GM19240 (cell line): ENCODE measurements at regions not wholly inside any gene's neighbourhood (a gene's known extent, or its start where the extent isn't known, plus 50 kb on each side); places are given as distances from the start of the nearest gene placed in this dataset.

Experiments used
- DNase-seq: peaks from one replicate; pipeline ENCODE4 v3.0.0; 2011; ENCODE audit warnings: low spot score; ENCODE audit not compliant: insufficient read length

- no peak for DNase-seq
Observed at GRCh38 chr3:5542472-5542871, 355.0 kb downstream of the EDEM1 start.

- no peak for DNase-seq
Observed at GRCh38 chr3:5543047-5543446, 355.5 kb downstream of the EDEM1 start.

- DNase-seq, result no peak
Observed at GRCh38 chr3:5545719-5546118, 358.2 kb downstream of the EDEM1 start.

GRCh38 chr3:5553203-5553602 is 365.7 kb downstream of the EDEM1 start:
- no peak for DNase-seq

- DNase-seq, result no peak
Observed at GRCh38 chr3:5554245-5554747, 366.8 kb downstream of the EDEM1 start.

GRCh38 chr3:5560199-5560598 is 372.7 kb downstream of the EDEM1 start:
- no peak for DNase-seq

- no peak for DNase-seq
Observed at GRCh38 chr3:5563537-5564277, 376.2 kb downstream of the EDEM1 start.

GRCh38 chr3:5564278-5564666 is 376.8 kb downstream of the EDEM1 start:
- no peak for DNase-seq

- DNase-seq, result no peak
Observed at GRCh38 chr3:5565026-5565425, 377.5 kb downstream of the EDEM1 start.

GRCh38 chr3:5567113-5567512 is 379.6 kb downstream of the EDEM1 start:
- DNase-seq, result no peak

- no peak for DNase-seq
Observed at GRCh38 chr3:5568451-5568850, 380.9 kb downstream of the EDEM1 start.

- DNase-seq, result no peak
Observed at GRCh38 chr3:5569152-5569551, 381.6 kb downstream of the EDEM1 start.

GRCh38 chr3:5572168-5572567 is 384.7 kb downstream of the EDEM1 start:
- DNase-seq, result no peak

GRCh38 chr3:5576277-5577011 is 388.9 kb downstream of the EDEM1 start:
- DNase-seq, result no peak

- no peak for DNase-seq
Observed at GRCh38 chr3:5579139-5579602, 391.7 kb downstream of the EDEM1 start.

- DNase-seq, result no peak
Observed at GRCh38 chr3:5579946-5580345, 392.4 kb downstream of the EDEM1 start.

GRCh38 chr3:5580826-5581225 is 393.3 kb downstream of the EDEM1 start:
- DNase-seq, result no peak

- no peak for DNase-seq
Observed at GRCh38 chr3:5581743-5582142, 394.2 kb downstream of the EDEM1 start.

GRCh38 chr3:5583920-5584319 is 396.4 kb downstream of the EDEM1 start:
- DNase-seq, result no peak

GRCh38 chr3:5585085-5585484 is 397.6 kb downstream of the EDEM1 start:
- no peak for DNase-seq

- DNase-seq, result no peak
Observed at GRCh38 chr3:5606884-5607472, 419.5 kb downstream of the EDEM1 start.

- no peak for DNase-seq
Observed at GRCh38 chr3:5607581-5607980, 420.1 kb downstream of the EDEM1 start.
